ENCODE measurements at regions not wholly inside any gene's neighbourhood (a gene's known extent, or its start where the extent isn't known, plus 50 kb on each side); places are given as distances from the start of the nearest gene placed in this dataset.
"Not testable (repeated sequence)": the region's sequence is repeated elsewhere in the genome, so short reads cannot be mapped to it uniquely, and the experiment has no call there.

GRCh38 chr6:106807947-106808611 lies 166.4 kb downstream of the CD24 start:
- Histone ChIP-seq H3K4me3 (no peak overlapping the region), H3K4me1 (no peaks in the 10 kb centered on the region), H3K36me3 (no peaks in the 10 kb centered on the region), H3K27me3 (no peaks in the 10 kb centered on the region), H3K9me3 (peaks cover 17% of the 10 kb centered on the region), H3K27ac (no peak overlapping the region)
- no peak for TF ChIP-seq POLR2AphosphoS5 (IDR thresholded peaks at IDR 0.05)
- no peak for TF ChIP-seq CTCF (IDR thresholded peaks at IDR 0.05)
- TF ChIP-seq POLR2A (IDR thresholded peaks at IDR 0.05) = no peak
- TF ChIP-seq EP300 (IDR thresholded peaks at IDR 0.05) = no peak
- 95% methylated on average over 5 of the region's 5 CpGs for WGBS
- DNase-seq (ENCODE audit: low spot score in 2 of 2) = no peak

- H3K36me3 ChIP-seq; H3K27ac ChIP-seq; H3K4me1 ChIP-seq; H3K4me3 ChIP-seq; DNase-seq (ENCODE audit: low spot score in 2 of 2); H3K27me3 ChIP-seq: not testable (repeated sequence)
- peaks cover 15% of the 10 kb centered on the region for H3K9me3 ChIP-seq
- WGBS = 50% methylated on average over 2 of the region's 4 CpGs
Observed at GRCh38 chr6:106806253-106806652, 168.3 kb downstream of the CD24 start.

GRCh38 chr6:106805771-106806170 lies 168.8 kb downstream of the CD24 start:
- Histone ChIP-seq H3K9me3 (peaks cover 10% of the 10 kb centered on the region), H3K27me3 (peaks cover 2% of the 10 kb centered on the region)

GRCh38 chr6:106804346-106805335 lies 169.9 kb downstream of the CD24 start:
- no peak for DNase-seq (ENCODE audit: low spot score in 2 of 2)
- H3K36me3 ChIP-seq = no peaks in the 10 kb centered on the region
- no peak overlapping the region for H3K27ac ChIP-seq
- 47% methylated on average over 7 of the region's 7 CpGs for WGBS
- no peak overlapping the region for H3K4me3 ChIP-seq
- H3K27me3 ChIP-seq = peaks cover 2% of the 10 kb centered on the region
- peaks cover 6% of the 10 kb centered on the region for H3K9me3 ChIP-seq
- no peaks in the 10 kb centered on the region for H3K4me1 ChIP-seq
- TF ChIP-seq CTCF (IDR thresholded peaks at IDR 0.05) = no peak
- no peak for TF ChIP-seq POLR2AphosphoS5 (IDR thresholded peaks at IDR 0.05)
- no peak for TF ChIP-seq EP300 (IDR thresholded peaks at IDR 0.05)
- no peak for TF ChIP-seq POLR2A (IDR thresholded peaks at IDR 0.05)

More at GRCh38 chr6:106805771-106806170, 168.8 kb downstream of the CD24 start:
- H3K4me1 ChIP-seq = no peaks in the 10 kb centered on the region
- H3K4me3 ChIP-seq = no peak overlapping the region
- TF ChIP-seq EP300 (IDR thresholded peaks at IDR 0.05) (no peak), CTCF (IDR thresholded peaks at IDR 0.05) (no peak), POLR2A (IDR thresholded peaks at IDR 0.05) (no peak), POLR2AphosphoS5 (IDR thresholded peaks at IDR 0.05) (no peak)
- no peaks in the 10 kb centered on the region for H3K36me3 ChIP-seq
- WGBS = 100% methylated on average over 1 of the region's 27 CpGs
- no peak overlapping the region for H3K27ac ChIP-seq
- no peak for DNase-seq (ENCODE audit: low spot score in 2 of 2)

DNA sequence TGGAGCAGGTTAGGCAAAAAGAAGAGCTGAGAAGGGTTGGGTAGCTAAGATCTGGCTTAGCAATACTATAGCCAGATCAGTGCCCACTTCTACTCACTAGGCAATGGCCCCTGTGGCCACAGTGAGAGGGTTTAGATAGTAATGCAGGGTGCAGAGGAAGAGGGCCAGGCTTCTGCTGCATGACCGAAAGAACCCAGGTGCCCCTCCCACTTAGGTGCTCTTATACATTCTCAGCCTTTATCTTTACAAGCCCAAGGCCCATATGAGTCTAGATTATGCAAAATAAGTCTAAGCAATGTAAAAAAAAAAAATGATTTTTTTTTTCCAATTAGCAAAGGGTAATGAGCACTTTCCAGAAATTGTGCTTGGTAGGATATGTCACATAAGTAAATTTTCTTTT lies 171.3 kb downstream of the CD24 start:
- no peaks in the 10 kb centered on the region for H3K4me1 ChIP-seq
- H3K9me3 ChIP-seq = peaks cover 6% of the 10 kb centered on the region
- 82% methylated on average over 1 of the region's 1 CpG for WGBS
- H3K27me3 ChIP-seq = peaks cover 2% of the 10 kb centered on the region
- H3K4me3 ChIP-seq = no peak overlapping the region
- H3K36me3 ChIP-seq = no peaks in the 10 kb centered on the region
- DNase-seq (ENCODE audit: low spot score in 2 of 2) = no peak
- TF ChIP-seq EP300 (IDR thresholded peaks at IDR 0.05) (no peak), POLR2AphosphoS5 (IDR thresholded peaks at IDR 0.05) (no peak), CTCF (IDR thresholded peaks at IDR 0.05) (no peak), POLR2A (IDR thresholded peaks at IDR 0.05) (no peak)
- no peak overlapping the region for H3K27ac ChIP-seq
